Liver (tissue), 3 donors: ENCODE measurements at regions not wholly inside any gene's neighbourhood (a gene's known extent, or its start where the extent isn't known, plus 50 kb on each side); places are given as distances from the start of the nearest gene placed in this dataset.

ENCODE experiments used
- ATF3 ChIP-seq: IDR thresholded peaks from 2 replicates; pipeline ENCODE4 v1.6.1; 2016; ENCODE audit warnings: antibody characterized with exemption
- CTCF ChIP-seq: fragments of 150-350 bp; IDR thresholded peaks from 2 replicates; pipeline ENCODE4 v1.5.1; 2017; ENCODE audit warnings: improper control_type of control experiment, low read depth, low read length; ENCODE audit not compliant: missing input control
- FOXA1 ChIP-seq: IDR thresholded peaks from 2 replicates; pipeline ENCODE4 v1.6.1; 2016; ENCODE audit warnings: antibody characterized with exemption
- GABPA ChIP-seq, 2 donors: IDR thresholded peaks in 1 of 2; conservative IDR thresholded peaks in 1 of 2; 2 replicates each; pipeline ENCODE4 v1.6.1; 2016; ENCODE audit warnings: antibody characterized with exemption in 2 of 2, mild to moderate bottlenecking in 1 of 2, moderate library complexity in 1 of 2
- HNF4A ChIP-seq, 2 donors: conservative IDR thresholded peaks; 2 replicates each; pipeline ENCODE4 v1.6.1; 2016; ENCODE audit warnings: antibody characterized with exemption in 2 of 2, mild to moderate bottlenecking in 2 of 2
- MAX ChIP-seq: IDR thresholded peaks from 2 replicates; pipeline ENCODE4 v1.6.1; 2016; ENCODE audit warnings: antibody characterized with exemption
- NR2F2 ChIP-seq: IDR thresholded peaks from 2 replicates; pipeline ENCODE4 v1.6.1; 2016; ENCODE audit warnings: antibody characterized with exemption
- RAD21 ChIP-seq, 2 donors: IDR thresholded peaks; 2 replicates each; pipeline ENCODE4 v1.6.1; 2016; ENCODE audit warnings: antibody characterized with exemption in 2 of 2, mild to moderate bottlenecking in 2 of 2
- REST ChIP-seq: IDR thresholded peaks from 2 replicates; pipeline ENCODE4 v1.6.1; 2016; ENCODE audit warnings: antibody characterized with exemption, mild to moderate bottlenecking
- SP1 ChIP-seq: IDR thresholded peaks from 2 replicates; pipeline ENCODE4 v1.6.1; 2018; ENCODE audit warnings: antibody characterized with exemption, mild to moderate bottlenecking
- TAF1 ChIP-seq: conservative IDR thresholded peaks from 2 replicates; pipeline ENCODE4 v1.6.1; 2016; ENCODE audit warnings: antibody characterized with exemption, mild to moderate bottlenecking
- YY1 ChIP-seq: IDR thresholded peaks from 2 replicates; pipeline ENCODE4 v1.6.1; 2016; ENCODE audit warnings: antibody characterized with exemption, mild to moderate bottlenecking
- donor health status: healthy.
- donor health status: healthy.

- TF ChIP-seq CTCF (no peak), MAX (no peak), YY1 (no peak), ATF3 (no peak), FOXA1 (no peak), TAF1 (no peak), RAD21 (IDR thresholded peaks at IDR 0.05) (no peak), GABPA (IDR thresholded peaks at IDR 0.05 in 1 of 2, conservative IDR thresholded peaks at IDR 0.05 in 1 of 2) (no peak), HNF4A (conservative IDR thresholded peaks at IDR 0.05) (no peak), REST (no peak), NR2F2 (no peak), SP1 (no peak)
Measured at GRCh38 chr5:143687604-143688003, 124.4 kb upstream of the HMHB1 start.
